Right ventricle myocardium inferior (tissue), 1 donor: ENCODE measurements at regions not wholly inside any gene's neighbourhood (a gene's known extent, or its start where the extent isn't known, plus 50 kb on each side); places are given as distances from the start of the nearest gene placed in this dataset.

Source experiments
- ATAC-seq: fragments of 200-7000 bp; cut with Tn5 transposase; one replicate; pipeline ENCODE4 v1.9.1; 2020; ENCODE audit warnings: mild to moderate bottlenecking, moderate library complexity
- DNase-seq: peaks from one replicate; pipeline ENCODE4 v3.0.0; 2021; ENCODE audit errors: missing footprints
- intact Hi-C: fragments of 100-400 bp; cut with DNase I; formaldehyde crosslinking; loops from one replicate; pipeline ENCODE4 v1.11.0; 2022
- donor health status: DM: no; HTN: yes; CAD: no; lungs with severe emphysema.

DNA sequence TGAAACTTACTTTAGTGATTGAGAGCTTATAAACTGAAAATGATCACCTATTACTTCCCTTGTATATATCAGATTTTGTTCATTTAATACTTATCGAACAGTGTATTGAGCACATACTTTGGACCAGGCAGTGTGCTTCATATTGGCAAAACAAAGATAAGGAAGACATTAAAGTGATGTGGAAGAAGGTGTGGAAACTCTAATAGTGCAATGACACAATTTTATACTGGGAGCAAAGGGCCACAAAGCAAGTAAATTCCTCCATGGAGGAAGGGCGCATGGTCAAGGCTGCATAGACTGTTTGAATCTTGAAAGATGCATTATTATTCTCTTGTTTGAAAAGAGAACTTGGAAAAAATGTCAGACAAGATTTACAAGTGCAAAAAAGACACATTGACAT, 936.5 kb upstream of the DDX18 start:
- no peak for DNase-seq
- intact Hi-C loops: no loop called here
- ATAC-seq: no peak

DNA sequence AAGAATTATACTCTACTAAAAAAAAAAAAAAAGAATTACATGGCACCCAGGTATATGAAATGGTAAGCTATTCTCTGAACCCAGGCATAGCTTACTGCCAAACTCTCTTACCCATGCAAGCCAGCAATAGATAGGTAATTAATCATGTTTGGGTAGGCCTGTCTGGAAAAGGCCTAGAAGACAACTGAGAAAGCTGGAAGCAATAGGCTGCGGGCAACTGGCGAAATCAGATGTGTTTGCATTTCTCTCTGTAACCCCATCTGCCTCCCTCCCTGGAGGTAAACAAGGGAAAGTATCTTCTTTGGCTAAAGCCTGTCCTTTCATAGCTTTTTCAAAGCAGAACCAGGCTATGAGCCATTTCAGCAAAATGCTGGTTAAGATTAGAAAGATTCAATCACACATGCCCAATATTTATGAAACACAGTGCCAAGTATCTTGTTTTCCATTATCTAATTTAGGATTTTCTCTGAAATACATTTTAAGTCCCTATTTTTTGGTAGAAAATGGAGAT, 934.8 kb upstream of the DDX18 start:
- DNase-seq (no peak), ATAC-seq (no peak)
- intact Hi-C loops: no loop called here

GRCh38 chr2:116891191-116891590, 923.3 kb upstream of the DDX18 start:
- no peak for ATAC-seq
- intact Hi-C loops: no loop called here

DNA sequence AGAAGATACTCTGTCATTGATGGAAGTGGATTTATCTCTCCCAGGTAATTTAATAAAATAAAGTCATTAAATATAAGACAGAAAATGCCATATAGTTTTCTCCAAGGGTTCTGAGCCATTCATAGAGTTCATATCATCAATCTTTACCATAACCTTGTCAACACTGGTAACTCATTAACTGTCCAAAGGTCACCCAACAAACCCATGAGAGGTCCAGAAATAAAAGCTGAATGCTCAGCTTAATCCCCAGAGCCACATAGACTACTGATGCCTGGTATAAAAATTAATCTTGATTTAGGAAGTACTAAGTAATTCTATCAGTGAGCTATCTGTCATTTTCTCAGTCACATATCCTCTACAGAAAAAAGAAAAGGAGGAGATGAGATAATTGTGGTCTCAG, 903.0 kb upstream of the DDX18 start:
- intact Hi-C loops: no loop called here
- no peak for ATAC-seq
- no peak for DNase-seq

More at GRCh38 chr2:116891191-116891590, 923.3 kb upstream of the DDX18 start:
- no peak for DNase-seq

- intact Hi-C loops: no loop called here
- ATAC-seq (no peak), DNase-seq (no peak)
Measured at GRCh38 chr2:116915673-116916072, 898.8 kb upstream of the DDX18 start.

- intact Hi-C loops: no loop called here
- no peak for DNase-seq
- ATAC-seq: no peak
Measured at GRCh38 chr2:116917196-116917595, 897.3 kb upstream of the DDX18 start.

- intact Hi-C loops: no loop called here
- DNase-seq (no peak), ATAC-seq (no peak)
Measured at GRCh38 chr2:116918574-116918973, 895.9 kb upstream of the DDX18 start.

GRCh38 chr2:116922414-116922813, 892.1 kb upstream of the DDX18 start:
- DNase-seq: no peak
- intact Hi-C loops: no loop called here
- ATAC-seq: no peak

- no peak for ATAC-seq
- DNase-seq: no peak
- intact Hi-C loops: no loop called here
Measured at GRCh38 chr2:116924509-116924908, 890.0 kb upstream of the DDX18 start.

GRCh38 chr2:116935097-116935814, 879.2 kb upstream of the DDX18 start:
- no peak for ATAC-seq
- DNase-seq: no peak
- intact Hi-C loops: no loop called here

- ATAC-seq (no peak), DNase-seq (no peak)
- intact Hi-C loops: no loop called here
Measured at GRCh38 chr2:116948258-116948657, 866.2 kb upstream of the DDX18 start.

- intact Hi-C loops: no loop called here
- ATAC-seq (no peak), DNase-seq (no peak)
Measured at GRCh38 chr2:116949249-116949648, 865.2 kb upstream of the DDX18 start.

DNA sequence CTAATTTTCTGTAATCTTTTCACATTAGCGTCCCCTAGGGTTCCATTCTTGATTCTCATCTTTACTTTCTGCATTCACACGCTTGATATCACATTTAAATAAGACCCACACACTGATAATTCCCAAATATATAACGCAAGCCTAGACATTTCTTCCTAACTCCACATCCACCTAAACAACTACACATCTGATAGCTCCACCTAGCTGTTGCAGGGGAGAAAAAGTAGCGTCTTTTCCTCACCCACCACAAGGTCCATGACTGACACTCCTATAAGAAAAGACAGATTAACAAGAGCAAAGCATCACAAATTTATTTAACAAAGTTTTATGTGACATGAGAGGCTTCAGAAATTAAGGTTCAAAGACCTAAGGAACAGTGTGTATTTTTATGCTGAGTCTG, 862.2 kb upstream of the DDX18 start:
- DNase-seq (no peak), ATAC-seq (no peak)
- intact Hi-C loops: no loop called here

DNA sequence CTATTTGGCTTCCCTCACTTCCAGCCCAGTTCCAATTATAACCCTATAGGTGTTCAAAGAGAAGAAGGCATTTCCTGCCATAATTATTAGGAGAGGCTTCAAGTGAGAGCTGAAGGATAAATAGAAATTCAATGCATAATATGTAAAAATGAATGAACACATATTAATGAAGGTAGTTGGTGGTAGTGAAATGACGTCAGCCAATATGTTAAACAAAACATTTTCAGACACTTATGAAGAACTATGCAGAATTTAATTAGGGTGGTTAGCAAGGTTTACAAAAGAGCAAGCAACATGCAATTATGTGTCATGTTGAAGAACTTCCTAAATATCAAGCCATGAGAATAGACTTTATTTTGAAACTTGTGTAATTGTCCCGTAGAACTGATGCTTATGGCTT, 858.8 kb upstream of the DDX18 start:
- ATAC-seq (no peak), DNase-seq (no peak)
- intact Hi-C loops: no loop called here

DNA sequence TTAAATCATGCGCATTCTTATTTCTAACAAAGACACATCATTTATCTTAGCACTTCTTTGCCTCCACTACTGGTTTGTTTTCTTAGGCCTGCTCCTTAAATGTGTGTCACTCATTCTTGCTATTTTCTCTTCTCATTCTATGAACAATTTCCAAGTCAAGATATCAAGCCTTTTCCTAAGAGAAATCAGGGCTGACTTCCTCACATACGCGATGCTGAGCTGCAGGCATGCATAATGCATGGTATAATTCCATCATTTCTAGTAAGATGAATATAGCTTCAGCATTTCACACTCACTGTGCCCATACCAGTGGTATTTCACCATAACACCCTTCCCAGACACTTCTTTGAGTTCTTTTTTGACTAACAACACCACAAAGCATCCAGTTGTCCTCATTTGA, 838.9 kb upstream of the DDX18 start:
- DNase-seq: no peak
- no peak for ATAC-seq
- intact Hi-C loops: no loop called here

DNA sequence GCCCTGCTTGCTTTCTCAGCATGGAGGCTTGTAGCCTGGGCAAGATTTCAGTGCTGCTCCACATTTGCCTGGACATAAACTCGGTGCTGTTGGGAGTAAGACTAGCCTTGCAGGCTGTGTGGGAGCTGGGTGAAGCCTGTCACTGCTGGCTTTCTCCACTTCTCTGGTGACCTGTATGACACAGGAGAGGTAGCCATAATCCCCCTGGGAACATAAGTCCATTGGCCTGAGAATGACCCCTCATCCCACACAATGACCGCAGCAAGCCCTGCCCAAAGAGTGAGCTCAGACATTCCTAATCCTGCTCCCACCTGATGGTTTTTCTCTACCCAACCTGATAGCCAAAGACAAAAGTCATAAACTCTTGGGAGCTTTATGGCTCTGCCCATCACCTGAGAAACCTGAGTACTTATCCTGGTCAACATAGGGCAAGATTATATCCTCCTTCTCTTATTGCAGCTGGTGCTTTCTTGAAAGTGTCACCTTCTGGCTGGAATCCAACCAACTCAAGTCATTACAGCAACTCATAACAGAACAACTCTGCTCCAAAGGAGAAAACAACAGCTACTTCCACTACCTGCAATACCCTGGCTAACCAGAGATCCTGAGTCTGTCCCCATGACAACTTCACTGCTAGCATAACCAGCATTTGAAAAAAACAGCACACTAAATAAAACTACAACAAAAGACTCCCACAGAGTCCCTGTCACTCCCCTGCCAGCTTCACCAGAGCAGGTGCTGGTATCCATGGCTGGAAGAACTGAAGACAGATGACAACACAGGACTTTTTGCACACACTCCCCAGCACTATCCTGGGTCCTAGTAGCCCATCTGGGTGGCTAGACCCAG, 834.4 kb upstream of the DDX18 start:
- DNase-seq (no peak), ATAC-seq (no peak)
- intact Hi-C loops: no loop called here

DNA sequence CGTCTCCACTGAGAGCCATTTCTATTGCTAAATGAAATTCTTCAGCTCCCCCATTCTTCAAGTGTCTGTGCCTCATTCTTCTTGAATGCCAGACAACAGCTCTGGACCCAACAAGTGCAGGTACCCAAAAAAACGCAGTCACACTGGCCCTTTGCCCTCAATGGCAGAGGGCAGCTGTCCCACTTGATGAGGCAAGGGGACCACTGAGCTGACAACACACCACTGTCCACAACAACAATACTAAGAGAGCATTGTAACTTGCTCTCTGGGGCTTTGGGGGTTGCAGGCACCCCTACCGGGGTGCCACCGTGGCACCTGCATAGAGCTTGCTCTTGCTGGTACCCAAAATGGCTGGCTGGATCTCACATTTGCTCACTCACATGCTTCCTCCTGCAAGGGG, 827.0 kb upstream of the DDX18 start:
- ATAC-seq (no peak), DNase-seq (no peak)
- intact Hi-C loops: no loop called here

- no peak for ATAC-seq
- intact Hi-C loops: no loop called here
- DNase-seq: no peak
Measured at GRCh38 chr2:116988303-116988702, 826.2 kb upstream of the DDX18 start.

DNA sequence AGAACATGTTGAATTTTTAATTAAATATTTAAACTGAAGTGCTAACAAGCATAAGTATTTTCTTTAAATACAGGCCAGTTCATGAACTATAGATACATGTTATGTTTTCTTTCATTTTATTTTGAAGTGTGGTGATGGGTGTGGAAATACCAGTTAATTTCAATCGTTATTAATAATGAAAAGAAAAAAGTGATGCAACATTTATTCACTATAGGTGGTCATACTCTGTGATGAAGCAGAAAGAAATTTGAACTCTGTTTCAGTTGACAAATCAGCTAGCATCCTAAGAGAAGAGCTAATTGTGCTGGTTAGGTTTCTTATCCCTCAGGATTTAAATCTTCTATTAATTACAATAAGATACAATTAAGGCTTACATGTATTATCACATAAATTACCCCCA, 795.1 kb upstream of the DDX18 start:
- DNase-seq (no peak), ATAC-seq (no peak)
- intact Hi-C loops: no loop called here

DNA sequence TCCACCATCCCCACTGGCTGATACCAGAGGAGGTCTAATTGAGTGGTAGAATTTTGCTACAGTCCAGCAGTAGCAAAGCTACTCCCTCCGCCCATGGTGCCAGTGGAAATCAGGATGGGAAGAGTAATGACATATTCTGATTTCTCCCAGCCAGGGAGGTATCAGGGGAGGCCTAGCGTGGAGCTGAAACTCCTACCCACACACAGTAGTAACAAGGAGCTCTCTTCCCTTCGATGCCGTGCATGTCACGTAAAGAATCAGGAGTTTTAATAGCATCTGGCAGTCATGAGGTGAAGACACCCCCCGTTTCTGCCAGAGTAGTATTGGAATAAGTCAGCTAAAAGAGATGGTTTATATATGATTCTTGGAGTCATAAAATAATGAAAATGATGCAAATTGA, 786.8 kb upstream of the DDX18 start:
- DNase-seq (no peak), ATAC-seq (no peak)
- intact Hi-C loops: no loop called here
